ENCODE measurements at regions not wholly inside any gene's neighbourhood (a gene's known extent, or its start where the extent isn't known, plus 50 kb on each side); places are given as distances from the start of the nearest gene placed in this dataset.
"Not testable (repeated sequence)": the region's sequence is repeated elsewhere in the genome, so short reads cannot be mapped to it uniquely, and the experiment has no call there.

GRCh38 chr7:69402696-69403095 lies 195.6 kb upstream of the AUTS2 start:
- peak; percentile 22 for DNase-seq (ENCODE audit: low spot score)

DNA sequence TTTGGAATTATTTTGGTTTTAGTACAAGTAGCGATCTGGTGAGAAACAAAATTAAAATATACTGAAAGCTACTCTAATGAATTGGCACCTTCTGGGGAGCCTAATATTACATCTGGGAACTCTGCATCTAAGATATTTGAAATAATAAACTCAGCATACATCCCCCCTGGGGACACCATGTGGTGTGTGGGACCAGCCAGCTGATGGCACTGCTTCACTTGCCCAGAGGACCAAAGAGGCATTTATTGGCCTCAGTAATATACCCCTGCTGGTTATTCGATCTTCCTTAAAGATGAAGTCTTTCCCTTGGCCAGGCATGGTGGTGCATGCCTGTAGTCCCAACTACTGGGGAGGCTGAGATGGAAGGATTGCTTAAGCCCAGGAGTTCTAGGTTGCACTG lies 195.1 kb upstream of the AUTS2 start:
- DNase-seq (ENCODE audit: low spot score): peak; percentile 18

GRCh38 chr7:69411018-69411417 lies 187.3 kb upstream of the AUTS2 start:
- no peak for DNase-seq (ENCODE audit: low spot score)

- no peak for DNase-seq (ENCODE audit: low spot score)
Observed at GRCh38 chr7:69411466-69411865, 186.8 kb upstream of the AUTS2 start.

DNA sequence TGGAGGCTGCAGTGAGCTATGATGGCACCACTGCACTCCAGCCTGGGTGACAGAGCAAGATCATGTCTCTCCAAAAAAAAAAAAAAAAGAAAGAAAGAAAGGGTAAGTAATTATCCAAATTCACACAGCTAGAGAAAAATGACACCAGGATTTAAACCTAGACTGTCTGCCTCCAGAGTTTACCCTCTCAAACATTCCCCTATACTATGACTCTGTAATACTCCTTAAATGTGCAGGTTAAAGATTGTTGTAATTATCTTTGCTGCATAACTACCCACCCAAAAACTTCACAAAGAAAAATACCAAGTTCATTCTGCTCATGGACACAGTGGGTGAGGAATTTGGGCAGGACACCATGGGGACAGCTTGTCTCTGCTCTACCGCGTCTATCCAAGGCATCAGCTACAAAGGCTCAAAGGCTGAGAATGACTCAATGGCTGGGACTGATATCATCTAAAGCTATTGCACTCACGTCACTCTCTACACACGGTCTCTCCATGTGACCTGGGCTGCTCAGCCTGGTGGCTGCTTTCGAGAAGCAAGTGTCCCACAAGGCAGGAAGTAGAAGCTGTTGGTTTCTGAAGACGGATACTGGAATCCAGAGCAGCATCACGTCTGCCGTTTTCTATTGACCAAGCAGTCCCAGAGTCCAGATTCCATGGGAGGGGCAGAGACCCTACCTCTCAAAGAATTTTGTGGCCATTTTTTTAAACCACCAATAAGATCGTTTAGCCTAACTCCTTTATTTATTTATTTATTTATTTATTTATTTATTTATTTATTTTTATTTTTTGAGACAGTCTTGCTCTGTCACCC lies 185.7 kb upstream of the AUTS2 start:
- DNase-seq (ENCODE audit: low spot score): no peak

DNA sequence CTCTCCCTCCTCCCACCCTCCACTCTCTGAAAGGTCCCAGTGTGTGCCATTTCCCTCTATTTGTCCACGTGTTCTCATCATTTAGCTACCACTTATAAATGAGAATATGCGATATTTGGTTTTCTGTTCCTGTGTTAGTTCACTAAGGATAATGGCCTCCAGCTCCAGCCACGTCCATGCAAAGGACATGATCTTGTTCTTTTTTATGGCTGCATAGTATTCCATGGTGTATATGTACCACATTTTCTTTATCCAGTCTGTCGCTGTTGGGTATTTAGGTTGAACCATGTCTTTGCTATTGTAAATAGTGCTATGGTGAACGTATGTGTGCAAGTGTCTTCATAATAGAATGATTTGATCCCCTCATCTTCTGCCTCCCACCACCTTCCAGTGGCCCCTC lies 183.7 kb upstream of the AUTS2 start:
- no peak for DNase-seq (ENCODE audit: low spot score)

DNA sequence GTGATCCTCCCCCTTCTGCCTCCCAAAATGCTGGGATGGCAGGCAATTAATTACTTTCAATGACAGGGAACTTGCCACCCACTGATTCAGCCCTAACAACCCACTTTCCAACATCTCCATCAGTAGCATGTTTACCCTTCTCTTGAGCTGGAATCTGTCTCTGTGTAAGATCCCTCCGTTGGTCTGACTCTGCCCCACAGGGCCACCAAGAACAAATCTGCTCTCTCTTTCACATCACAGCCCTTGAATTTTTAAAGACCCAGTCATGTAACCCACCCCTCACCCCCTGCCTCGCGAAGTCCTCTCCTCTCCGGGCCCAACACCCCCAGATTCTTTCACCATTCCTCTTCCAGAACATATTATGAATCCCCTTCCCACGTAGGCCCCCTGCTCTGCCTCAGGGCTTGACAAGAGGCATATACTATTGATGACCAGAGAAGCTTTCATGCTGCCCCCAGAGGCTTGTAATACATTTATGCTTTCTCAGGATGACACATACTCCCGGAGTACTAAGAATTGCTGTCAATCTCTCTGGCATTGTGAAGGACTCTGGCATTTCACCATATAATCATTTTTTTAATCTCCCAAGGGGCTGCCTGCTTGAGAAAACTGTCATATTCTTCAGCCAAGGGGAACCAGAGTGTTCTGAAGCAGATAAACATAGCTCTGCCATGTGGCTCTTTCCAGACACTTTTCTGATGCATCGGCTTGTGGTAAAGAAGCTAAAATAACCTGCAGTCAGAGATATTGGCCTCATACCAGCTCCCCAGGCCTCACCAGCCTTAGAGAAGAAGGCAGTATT lies 179.2 kb upstream of the AUTS2 start:
- no peak for DNase-seq (ENCODE audit: low spot score)

- no peak for DNase-seq (ENCODE audit: low spot score)
Observed at GRCh38 chr7:69419934-69420333, 178.3 kb upstream of the AUTS2 start.

- DNase-seq (ENCODE audit: low spot score): no peak
Observed at GRCh38 chr7:69422574-69422985, 175.7 kb upstream of the AUTS2 start.

DNA sequence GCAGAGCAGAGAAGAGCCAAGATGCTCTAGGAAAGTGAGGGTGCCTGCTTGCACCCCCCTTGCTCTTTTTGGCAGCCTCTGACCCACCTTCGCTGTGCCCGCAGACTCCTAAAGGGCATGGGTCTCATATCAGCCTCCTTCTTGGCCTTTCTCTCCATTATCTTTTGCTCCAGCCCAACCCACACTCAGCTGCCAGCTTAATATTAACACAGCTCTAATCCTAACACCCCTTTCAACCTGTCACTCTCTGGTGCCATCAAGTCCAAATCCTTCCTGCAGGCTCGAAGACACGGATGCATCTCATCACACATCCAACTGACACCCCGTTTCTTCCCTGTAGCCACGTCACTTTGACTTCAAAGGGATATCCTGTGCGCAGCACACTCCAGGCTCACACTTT lies 171.6 kb upstream of the AUTS2 start:
- no peak for DNase-seq (ENCODE audit: low spot score)

DNA sequence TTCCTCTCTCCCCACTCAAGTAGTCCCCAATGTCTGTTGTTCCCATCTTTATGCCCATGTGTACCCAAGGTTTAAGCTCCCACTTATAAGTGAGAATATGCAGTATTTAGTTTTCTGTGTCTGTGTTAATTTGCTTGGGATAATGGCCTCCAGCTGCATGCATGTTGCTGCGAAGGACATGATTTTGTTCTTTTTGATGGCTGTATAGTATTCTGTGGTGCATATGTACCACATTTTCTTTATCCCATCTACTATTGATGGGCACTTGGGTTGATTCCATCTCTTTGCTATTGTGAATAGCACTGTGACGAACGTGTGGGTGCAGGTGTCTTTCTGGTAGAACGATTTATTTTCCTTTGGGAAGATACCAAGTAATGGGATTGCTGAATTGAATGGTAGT lies 170.2 kb upstream of the AUTS2 start:
- no peak for DNase-seq (ENCODE audit: low spot score)

- DNase-seq (ENCODE audit: low spot score): no peak
Observed at GRCh38 chr7:69429911-69430383, 168.3 kb upstream of the AUTS2 start.

- DNase-seq (ENCODE audit: low spot score): no peak
Observed at GRCh38 chr7:69430384-69431021, 167.8 kb upstream of the AUTS2 start.

- no peak for DNase-seq (ENCODE audit: low spot score)
Observed at GRCh38 chr7:69431626-69432025, 166.6 kb upstream of the AUTS2 start.

DNA sequence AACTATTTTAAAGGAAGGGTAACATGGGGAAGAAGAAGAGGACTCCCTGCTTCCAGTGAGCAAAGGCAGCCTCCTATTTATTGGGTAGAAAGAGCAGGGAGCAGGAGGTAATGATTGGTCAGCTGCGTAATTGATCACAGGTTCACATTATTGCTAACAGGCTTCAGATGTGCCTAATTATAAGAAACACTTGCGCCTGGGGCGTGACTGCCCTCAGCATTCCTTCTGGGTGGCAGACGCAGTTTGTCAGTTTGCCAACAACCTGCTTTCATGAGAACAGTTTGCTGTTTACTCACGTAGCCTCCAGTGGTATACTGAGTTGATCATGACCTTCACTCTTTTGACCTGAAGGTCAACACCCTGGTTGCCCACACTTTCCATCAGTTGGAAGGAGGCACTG lies 166.0 kb upstream of the AUTS2 start:
- not testable (repeated sequence) for DNase-seq (ENCODE audit: low spot score)

DNA sequence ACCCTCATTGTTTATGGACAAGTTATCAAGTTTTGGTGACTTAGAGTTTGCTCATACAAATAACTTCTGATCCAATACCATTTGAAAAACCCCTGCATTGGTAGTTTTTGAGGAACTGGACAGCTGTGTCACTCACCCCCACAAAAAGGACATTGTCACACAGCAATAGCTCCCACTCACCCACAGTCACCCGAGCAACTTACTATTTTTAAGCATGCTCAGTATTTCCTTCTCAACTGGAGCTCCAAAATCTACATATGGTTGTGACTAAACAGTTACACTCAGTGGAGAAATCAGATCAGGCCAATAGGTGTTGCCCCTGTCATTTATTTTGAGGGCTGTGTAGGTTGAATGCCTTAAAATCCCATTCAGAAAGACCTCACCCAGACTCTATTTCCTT lies 165.2 kb upstream of the AUTS2 start:
- DNase-seq (ENCODE audit: low spot score): no peak

- no peak for DNase-seq (ENCODE audit: low spot score)
Observed at GRCh38 chr7:69434398-69434815, 163.9 kb upstream of the AUTS2 start.

- no peak for DNase-seq (ENCODE audit: low spot score)
Observed at GRCh38 chr7:69435711-69436110, 162.6 kb upstream of the AUTS2 start.

- no peak for DNase-seq (ENCODE audit: low spot score)
Observed at GRCh38 chr7:69436946-69437345, 161.3 kb upstream of the AUTS2 start.

- DNase-seq (ENCODE audit: low spot score): no peak
Observed at GRCh38 chr7:69438584-69439412, 159.5 kb upstream of the AUTS2 start.

Measured in mesenteric fat pad (tissue), 1 donor.